NCI-H1417 treated with DMSO at 0.1 percent for 48 hours (cell line): ENCODE measurements at regions not wholly inside any gene's neighbourhood (a gene's known extent, or its start where the extent isn't known, plus 50 kb on each side); places are given as distances from the start of the nearest gene placed in this dataset.
"Not testable (repeated sequence)": the region's sequence is repeated elsewhere in the genome, so short reads cannot be mapped to it uniquely, and the experiment has no call there.

Experiments
- DNase-seq: peaks from one replicate; lab custom pipeline; 2025; lab: John Stamatoyannopoulos, UW

DNA sequence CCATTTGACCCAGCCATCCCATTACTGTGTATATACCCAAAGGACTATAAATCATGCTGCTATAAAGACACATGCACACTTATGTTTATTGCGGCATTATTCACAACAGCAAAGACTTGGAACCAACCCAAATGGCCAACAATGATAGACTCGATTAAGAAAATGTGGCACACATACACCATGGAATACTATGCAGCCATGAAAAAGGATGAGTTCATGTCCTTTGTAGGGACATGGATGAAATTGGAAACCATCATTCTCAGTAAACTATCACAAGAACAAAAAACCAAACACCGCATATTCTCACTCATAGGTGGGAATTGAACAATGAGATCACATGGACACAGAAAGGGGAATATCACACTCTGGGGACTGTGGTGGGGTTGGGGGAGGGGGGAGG is 242.7 kb upstream of the FOXF1 start:
- DNase-seq, result not testable (repeated sequence)

DNA sequence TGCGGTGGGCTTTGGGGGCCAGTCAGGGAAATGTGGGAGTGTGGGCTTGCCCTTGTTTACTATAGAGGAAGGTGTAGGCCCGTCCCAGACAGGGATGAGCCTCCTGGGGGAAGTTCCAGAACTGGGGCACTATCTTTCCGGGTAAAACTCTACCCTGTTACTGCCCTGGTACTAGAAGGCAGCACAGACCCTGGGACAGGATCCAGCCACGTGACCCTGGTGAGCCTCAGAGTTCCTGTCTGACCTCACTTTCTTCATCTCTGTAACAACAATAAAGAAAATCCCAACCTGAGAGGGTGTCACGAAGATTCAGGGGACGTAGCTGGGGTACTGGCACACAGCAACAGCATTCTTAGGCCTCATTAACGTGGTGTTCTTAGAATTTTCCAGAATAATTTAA is 239.6 kb upstream of the FOXF1 start:
- DNase-seq, result no peak

DNA sequence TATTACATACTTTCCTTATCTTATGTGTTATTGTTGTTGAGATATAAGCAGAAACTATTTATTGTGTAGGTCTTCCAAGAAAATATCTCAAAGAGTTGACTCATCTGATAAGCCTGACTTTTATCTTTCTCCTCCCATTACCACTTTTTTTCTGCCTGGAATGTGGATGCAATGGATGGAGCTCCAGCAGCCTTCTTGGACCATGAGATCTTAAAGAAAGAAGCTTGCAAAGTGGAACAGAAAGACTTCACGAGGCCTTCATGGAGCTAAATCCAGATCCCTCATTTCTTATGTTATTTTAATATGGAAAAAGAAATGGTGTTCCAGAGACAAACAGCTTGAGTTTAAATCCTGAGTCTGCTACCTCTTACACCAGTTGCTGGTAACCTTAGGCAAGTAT is 237.6 kb upstream of the FOXF1 start:
- no peak for DNase-seq

DNA sequence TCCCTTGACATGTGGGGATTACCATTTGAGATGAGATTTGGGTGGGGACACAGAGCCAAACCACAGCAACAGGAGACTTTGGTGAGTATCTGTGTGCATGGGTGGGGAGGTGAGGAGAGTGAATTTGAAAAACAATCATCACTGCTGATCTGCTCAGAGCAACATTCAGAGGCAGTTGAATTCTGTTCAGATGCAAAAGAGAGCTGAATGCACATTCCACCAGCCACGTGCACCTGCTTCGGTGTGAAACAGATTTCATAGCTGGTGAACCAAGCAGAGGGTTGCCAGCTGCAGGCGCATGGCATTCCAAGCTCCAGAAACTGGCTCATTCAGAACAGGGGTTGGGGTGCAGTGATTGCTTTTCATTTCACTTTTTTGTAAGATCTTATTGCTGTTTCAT is 233.1 kb upstream of the FOXF1 start:
- DNase-seq, result no peak

DNA sequence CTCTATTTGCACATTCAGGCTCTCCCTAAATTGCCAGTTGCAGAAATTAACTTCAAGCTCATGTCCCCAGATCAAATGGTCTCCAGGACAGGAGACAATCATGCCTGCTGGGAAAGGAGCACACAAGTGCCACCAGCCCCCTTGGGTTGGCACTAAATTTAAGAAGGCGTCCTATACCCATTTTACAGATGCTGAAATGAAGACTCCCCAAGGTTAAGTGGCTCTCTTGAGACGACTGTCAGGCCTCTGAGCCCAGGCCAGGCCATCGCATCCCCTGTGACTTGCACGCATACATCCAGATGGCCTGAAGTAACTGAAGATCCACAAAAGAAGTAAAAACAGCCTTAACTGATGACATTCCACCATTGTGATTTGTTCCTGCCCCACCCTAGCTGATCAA is 232.5 kb upstream of the FOXF1 start:
- DNase-seq, result not testable (repeated sequence)

DNA sequence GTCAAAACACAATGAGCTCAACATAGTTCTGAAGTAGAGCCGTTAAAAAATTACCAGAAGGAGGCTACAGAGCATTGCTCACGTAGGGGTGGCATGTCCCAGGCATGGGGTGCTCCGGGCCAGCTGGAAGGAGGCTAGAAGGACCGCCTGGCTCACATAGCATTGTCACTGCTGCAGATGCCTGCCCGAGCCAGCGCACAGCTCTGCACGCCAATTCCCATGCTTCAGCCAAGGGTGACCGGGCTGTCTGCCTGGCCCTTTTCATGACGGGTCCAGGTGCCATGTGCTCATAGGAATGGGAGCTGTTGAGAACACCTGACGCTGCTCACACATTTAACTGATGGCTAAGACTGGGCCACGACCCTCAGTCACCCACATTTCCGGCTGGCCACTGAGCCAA is 228.9 kb upstream of the FOXF1 start:
- no peak for DNase-seq

DNA sequence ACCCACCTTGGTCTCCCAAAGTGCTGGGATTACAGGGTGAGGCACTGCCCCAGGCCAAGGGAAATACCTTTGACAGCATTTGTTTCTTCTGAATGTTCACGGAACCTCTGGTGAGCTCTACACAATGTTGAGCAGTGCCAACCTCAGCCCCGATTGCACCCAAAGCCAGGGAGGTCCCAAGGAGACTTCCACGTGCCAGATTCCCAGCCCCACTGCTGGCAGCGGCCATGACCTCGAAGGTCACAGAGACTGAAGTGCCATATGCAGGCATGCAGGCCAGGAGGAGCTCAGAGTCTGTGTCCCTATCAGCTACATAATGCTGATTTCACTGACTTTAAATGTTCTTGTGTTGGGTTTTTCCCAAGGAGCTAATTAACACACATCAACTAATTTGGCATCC is 226.4 kb upstream of the FOXF1 start:
- DNase-seq, result no peak

DNA sequence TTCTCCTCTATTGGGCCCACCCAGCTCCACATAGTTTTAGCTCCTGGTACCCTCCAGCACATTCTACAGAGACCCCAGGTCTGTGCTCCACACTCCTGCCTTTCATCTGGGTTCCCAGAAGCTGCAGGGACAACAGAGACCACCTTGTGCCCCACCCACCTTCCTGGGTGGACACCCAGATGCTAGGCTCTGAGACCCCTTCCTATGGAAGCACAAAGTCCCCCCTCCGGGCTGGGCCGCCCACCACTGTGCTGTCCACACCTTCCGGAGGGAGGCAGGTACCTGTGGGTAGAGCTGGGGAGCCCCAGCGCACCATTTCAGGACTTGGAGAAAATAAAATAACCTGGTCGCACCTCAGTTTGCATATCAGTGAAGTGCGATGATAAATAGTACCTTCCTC is 224.9 kb upstream of the FOXF1 start:
- no peak for DNase-seq

DNA sequence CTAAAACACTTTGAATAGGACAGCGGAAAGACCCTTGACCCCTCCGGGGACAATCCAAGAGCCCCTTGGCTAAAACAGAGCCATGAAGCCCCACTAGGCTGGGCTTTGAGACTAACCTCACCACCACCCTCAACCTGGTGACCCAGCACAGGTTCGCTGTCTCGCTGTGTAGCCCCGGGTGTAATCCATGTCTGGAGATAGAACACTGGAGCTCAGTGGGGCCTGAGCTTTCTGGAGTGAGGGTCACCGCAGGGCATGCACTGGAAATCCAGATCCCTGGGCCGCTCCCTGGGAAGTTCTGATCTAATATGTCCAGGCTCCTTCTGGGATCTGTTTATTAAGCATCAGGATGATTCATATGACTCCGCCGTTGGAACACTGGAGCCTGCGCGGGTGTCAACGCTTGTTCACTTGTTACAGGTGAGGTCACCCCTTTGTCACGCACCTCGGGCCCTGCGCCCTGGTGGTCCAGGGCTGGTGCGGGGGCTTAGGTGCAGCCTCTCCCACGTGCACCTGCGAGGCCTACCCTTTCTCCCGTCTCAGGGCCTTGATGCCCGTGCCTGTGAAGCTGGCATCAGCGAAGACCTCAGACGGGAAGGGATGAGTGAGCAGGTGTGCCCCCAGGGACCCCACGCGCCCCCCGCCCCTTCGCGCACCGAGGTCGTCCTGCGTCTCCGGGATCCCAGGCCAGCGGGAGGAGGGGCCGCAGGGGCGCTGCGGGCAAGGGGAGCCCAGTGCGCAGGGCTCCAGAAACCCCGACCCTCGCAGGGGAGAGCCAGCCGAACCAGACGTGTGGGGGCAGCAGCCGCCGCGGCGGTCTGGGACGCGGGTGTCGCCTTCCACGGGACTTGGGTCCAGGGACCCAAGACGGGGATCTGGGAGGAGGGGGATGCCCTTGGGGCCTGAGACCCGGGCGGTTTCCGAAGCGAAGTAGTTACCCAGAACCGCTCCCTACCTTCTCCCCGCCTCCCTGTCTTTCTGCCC is 224.1 kb upstream of the FOXF1 start:
- no peak for DNase-seq

DNA sequence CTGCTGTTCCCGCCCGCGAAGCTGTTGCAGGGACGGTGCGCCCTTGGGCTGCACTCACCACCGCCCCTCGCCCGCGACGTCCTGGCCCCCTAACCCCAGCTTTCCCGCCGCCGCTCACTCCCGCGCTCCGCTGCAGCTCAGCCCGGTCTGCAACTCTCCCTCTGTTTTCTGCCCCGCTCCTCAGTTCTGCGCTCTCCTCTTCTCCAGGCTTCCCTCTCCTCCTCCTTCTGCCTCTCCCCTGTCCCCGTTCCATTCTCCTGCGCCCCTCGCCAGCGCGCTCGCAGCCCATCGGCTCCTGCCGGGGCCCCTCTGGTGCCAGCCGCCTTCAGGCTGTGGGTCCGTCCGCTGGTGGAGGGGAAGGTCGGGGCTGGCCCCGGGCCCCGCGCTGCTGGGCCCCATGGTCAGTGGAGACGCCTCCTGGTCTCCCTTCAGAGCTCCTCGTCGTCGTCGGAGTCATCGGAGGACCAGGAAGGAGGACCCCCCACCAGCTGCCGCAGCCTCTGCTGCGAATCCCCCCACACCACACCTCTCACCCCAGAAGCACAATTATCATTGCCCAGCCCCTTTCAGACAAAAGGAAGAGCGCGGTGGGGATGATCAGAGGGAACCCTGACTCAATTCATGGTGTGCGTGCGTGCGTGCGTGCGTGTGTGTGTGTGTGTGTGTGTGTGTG is 223.2 kb upstream of the FOXF1 start:
- DNase-seq, result no peak

DNA sequence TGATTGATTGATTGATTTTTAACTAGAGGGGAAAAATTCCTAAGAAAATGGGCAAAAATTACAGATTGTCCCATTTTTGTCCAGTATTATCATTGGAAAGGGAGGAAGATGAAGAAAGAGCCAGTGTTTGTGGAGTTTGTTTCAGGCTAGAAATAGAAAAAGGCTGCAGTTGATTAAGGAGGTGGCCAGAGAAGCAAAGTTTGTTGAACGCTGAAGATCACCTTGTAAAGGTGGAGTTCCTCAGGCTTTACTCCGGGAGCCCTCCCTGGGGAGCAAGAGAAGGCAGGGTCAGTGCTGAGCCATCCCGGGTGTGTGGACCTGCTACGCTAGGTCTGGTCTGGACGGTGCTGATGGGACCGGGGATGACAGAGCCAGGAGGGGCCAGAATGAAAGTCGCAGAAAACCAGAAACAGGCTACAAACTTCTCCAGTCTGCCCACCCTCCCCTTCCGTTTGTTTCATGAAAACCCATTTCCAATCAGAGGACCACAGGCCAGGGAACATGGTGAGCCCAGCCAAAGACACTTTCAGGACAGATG is 222.6 kb upstream of the FOXF1 start:
- no peak for DNase-seq

DNA sequence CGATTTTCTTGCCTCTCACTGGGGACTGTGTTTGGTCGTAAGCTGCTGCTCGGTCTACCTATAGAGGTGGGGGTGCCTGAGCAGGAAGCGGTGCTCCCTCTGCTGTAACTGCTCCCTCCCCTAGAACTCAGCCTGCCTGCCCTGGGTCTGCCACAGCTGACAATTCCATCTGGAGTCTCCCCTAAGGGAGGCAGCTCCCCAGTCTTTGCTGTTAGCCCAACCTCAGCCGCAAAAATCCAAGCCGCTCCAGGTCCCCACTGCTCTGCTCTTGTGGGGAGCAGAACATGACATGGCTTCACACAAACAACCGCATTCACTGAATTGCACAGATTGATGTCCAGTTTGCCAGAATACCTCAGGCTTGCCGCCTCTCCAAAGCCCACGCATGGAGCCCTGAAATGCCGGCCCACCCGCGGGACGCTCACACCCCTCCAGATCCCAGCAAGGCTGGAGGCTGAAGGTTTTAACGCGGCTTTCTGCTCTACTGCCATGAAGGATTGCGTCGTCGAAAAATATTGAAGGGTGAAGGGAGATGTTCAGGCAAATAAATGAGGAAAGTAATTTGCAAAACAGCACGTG is 221.5 kb upstream of the FOXF1 start:
- DNase-seq, result no peak

DNA sequence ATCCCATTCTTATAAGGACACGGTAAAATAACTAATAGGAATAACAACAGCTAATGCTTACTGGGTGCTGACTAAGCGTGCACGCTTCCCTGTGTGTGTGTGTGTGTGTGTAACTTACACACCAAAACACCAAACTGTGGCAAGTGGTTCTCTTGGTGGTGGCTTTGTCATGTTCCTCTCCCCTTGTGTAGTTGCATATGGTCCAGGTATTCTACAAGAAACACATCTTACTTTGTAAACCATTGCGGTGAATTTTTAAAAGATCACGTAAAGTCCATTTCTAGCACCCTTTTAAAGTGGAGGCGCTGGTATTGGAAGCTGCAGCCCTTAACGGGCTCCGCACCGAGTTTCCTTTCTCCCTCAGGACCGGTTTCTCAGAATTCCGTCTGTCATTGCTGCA is 221.0 kb upstream of the FOXF1 start:
- DNase-seq, result no peak

DNA sequence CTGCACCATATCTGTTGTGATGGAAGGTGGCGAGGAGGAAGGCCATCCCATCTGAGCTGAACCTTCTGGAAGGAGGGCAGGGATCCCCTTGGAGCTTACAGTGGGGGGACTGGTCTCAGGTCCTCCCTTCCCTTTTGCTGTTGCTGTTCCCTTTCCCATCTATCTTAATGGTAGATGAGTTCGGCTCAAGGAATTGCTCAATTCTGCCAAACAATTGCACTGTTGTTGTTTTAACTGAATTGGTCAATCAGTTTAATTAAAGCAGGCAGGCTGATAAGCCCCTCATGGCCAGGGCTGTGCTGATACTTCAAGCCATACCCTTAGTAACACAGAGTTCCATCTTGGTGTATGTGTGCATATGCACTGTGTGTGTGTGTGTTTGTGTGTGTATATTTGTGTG is 220.4 kb upstream of the FOXF1 start:
- DNase-seq, result no peak

DNA sequence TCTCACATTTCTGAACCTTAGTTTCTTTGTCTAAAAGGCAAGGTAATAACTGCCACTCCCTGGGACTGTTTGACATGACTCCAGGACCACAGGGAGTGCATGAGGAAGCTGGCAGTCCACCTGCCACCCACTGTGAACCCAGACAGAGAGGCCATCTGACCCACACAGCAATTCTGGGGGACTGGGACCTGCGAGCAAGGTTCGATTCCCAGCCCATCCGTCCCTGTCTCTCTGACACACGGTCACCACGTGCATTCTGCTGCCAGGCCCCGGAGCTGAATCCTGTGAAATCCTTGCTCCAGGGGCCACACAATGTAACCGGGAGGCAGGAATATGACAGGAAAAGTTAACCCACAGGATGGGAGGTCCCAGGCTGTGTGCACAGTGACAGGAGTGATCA is 218.8 kb upstream of the FOXF1 start:
- no peak for DNase-seq

DNA sequence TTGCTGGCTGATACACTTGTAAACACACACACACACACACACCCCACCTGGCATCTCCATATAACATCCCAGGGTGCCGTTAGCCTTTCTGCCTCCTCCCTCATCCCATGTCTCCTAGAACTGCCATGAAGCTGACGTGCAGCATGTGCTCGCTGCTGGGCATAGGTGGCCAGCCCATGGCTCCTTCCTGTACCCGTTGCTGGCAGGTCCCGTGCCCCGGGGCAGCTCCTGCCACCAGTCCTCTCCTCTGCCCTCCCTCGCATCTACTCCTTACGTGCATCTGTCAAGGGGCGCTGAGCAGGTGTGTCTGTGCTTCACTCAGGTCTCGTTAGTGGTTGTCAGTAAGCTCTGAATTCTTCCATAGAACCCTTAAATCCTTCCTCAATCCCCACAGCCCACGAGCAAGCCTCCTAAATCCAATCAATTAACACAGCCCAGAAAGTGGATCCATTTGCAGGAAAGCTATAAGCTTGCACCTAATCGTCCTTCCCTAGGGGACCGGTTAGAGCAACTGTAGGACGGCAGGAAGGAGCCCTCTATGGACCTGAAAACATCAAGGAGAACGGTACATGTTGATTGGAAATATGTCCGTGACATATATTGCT is 218.1 kb upstream of the FOXF1 start:
- no peak for DNase-seq

DNA sequence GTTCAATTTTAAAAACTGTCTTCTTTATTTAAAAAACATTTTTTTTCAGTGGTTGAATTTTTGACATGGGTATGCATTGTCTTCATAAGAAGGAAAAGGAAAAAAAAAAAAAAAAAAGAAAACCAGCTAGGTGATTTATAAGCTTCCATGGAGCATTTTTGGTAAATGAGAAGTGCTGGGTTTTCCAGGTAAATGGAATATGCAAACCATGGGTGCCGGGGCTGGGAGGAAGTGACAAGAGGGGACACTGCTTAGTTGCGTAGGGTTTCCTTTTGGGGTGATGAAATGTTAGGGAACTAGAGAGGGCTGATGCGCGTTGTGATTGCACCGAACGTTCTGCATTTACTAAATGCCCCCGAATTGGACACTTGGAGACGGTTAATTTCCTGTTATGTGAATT is 217.4 kb upstream of the FOXF1 start:
- DNase-seq, result no peak

DNA sequence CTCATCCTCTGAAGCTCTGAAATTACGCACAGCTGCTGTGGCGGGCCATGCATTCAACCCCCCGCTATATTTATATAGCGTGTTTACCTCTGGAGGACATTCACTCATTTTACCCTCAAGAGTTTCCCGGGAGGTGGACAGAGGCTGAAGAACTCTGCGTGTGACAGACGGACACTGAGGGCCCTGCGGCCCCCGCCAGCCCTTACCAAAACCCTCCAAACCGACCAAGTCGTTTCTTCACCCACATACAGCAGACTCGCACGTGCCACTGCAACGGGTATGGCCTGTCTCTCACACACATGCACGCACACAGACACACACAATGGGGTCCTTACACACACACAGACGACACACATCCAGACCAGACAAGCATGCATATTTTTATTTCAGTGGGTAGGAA is 216.4 kb upstream of the FOXF1 start:
- no peak for DNase-seq

DNA sequence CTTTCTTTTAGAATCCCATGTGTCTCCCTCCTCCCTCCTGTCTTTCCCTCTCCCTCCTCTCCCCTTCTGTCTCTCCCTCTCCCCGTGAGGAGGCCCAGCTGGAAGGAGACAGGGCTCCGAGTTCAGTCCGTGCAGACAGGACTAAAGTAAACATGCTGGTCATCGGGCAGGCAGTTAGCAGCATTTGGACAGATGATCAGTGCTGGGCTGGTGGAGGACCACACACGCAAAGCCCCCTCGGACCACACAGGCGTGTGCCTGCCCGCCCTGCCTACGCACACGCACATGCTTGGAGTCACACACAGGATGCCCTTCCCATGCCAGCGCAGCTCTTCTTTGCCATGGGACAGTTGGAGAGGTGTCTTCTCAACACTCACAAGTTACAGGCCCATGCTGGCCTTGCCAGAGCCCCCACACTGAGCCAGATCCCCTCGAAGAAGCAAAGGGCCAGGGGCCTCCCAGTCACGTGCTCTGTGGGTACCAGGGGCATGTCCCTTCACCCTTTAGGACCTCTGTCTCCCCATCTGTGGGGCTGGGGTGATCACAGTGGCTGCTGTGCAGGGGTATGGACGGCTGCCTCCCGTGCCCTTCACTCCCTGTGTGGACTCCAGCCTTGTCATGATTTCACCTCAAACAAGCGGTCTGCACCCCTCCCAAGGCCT is 215.7 kb upstream of the FOXF1 start:
- no peak for DNase-seq

DNA sequence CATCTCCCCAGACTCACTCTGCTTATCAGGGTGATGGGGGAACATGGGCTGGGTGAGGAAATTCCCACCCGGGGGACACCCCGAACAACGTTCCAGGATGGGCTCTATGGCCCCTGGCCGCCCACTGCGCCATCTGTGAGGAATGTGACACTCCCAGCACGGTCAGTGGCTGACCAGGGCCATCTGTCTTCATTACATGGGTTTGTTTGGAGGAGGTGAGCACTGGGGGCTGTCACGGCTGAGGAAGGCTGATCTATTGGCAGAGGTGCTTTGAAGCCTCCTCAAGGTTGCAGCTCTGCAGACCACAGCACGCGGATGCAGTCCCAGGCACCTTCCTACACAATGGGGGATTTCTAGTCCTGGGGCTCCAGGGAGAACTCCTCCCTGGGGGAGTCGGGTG is 214.1 kb upstream of the FOXF1 start:
- DNase-seq, result no peak

DNA sequence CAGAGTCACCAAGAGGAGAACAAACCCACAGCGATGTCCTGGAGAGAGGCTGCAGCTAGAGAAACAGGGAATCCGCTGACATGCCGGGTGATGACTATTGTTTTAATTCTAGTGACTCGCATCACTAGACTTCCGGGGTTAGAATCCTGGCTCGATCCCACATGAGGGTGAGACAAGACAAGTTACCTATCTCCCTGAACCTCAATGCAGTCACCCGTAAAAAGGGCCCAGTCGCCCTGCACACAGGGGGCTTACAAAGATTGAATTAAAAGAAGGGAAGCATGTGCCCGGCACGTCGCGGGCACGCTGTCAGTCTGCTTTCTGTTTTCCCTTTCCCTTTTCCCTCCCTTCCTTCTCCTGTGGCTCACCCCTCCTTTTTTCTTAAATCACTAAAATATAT is 212.9 kb upstream of the FOXF1 start:
- DNase-seq, result no peak
